CD4-positive, alpha-beta T cell treated with Interleukin-15 for 1 hour (primary cell): ENCODE measurements at regions not wholly inside any gene's neighbourhood (a gene's known extent, or its start where the extent isn't known, plus 50 kb on each side); places are given as distances from the start of the nearest gene placed in this dataset.
A peak's percentile ranks its signal among the peaks of the same experiment; 100 is the strongest.
"Not testable (repeated sequence)": the region's sequence is repeated elsewhere in the genome, so short reads cannot be mapped to it uniquely, and the experiment has no call there.

ENCODE experiments used
- DNase-seq: peaks from one replicate; pipeline ENCODE4 v3.0.0-alpha.2; 2020

DNA sequence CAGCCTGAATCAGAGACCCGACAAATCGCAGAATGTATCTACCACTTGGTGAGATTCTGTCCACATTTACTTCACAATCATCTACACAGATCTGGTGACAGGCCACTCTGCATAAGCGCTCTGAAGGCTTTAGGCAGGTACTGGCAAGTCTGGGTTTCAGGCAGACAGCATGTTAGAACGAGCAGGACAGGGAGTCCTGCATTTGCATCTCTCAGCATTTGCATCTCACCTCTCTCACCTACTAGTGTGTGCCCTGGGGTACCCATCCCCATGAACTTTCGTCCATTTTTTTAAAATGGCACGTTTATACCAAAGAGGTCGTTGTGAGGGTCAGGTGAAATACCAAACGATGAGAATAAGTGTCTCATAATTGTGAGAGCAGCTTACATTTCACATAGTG, 108.2 kb downstream of the SPATA31A1 start:
- DNase-seq: not testable (repeated sequence)

DNA sequence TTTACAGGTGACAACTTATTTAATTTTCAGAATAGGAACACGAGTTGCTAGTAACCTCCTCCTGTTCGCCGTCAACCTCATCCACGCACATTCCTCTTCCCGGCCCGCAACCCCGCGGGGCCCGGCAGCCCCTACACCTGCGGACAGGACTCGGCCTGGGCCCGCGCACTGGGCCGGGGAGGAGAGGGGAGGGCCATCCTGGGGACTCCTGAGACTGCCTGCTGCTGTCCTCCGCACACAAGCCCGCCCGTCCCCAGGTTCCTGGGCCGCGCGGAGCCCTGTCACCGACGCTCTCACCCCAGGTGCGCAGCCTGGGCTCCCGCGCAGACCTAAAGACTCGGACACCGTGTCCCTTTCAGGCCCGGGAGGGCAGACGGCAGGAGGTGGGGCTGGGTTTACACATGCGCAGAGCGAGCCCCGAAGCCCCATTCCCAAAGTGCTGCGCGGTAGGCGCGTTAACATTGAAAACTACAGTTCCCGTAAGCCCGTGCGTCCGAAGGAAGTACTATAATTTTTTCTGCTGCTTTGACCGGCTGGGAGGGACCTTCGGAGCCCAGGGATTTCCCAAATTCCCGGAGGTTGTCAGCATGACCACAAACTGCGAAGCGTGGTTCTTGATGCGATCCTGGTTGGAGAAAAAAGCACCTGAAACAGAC, 108.8 kb downstream of the SPATA31A1 start:
- DNase-seq: peak; percentile 85

DNA sequence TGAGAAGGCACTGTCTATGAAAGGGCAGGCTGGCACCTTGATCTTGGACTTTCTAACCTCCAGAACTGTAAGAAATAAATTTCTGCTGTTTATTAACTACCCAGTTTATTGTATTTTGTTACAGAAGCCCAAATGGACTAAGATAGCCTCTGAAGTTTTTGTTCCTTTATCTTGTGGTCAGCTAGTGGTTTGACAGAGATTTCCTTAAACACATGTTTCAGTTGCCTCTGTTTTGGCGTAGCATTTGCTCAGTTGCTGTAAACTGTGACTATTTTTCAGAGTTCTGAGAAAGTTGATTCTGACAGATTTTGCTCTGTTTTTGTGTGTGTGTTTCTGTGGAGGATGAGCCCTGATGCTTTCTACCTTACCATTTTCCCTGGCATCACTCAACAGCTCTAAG, 119.0 kb downstream of the SPATA31A1 start:
- not testable (repeated sequence) for DNase-seq

DNA sequence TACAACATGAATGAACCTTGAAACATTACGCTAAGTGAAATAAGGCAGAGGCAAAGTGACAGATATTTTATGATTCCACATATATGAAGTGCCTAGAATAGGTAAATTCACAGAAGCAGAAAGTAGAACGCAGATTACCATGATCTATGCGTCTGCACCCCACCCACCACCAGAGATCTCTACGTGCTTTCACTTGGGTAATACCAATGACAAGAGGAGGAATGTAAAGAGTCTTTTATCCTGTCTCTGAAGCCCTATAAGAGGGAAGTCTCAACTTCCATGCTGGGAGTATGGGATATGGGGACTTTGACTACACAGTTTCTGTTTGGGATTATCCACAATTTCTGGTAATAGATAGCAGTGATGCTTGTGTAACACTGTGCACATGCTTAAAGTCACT, 127.6 kb downstream of the SPATA31A1 start:
- DNase-seq: not testable (repeated sequence)

DNA sequence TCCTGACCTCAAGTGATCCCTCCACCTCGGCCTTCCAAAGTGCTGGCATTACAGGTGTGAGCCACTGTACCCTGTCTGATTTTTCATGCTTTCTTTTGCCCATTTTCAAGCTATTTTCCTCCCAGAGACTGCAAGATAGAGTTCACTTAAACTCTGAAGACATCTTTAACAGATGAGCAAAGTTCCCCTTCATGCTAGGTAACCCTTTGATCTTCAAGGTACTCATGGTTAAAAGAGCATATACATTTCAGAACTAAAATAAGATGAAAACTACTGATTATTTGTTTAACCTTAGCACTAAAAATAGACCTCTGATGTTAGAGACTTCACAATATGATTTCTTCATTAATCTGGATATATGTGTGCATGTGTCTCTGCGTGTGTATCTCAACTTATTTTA, 128.4 kb downstream of the SPATA31A1 start:
- DNase-seq: not testable (repeated sequence)

DNA sequence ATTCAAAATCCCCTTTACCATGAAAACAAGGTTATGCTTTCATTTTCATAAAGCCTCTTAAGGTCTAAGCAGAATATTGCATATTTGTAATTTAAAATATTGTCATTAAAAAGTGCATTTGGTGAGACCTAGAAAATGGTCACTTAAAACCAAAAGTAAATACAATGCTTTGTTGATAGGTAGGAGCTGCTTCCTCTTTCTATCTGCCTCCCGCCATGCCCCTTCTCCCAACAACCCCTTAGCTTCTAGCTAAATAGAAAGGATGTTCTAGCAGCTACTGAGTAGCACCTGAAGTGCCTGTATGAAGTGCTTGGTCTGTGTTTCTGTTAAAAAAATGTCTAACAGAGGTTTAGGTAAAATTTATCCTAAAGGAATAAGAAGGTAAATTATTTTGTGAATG, 128.8 kb downstream of the SPATA31A1 start:
- DNase-seq: not testable (repeated sequence)

DNA sequence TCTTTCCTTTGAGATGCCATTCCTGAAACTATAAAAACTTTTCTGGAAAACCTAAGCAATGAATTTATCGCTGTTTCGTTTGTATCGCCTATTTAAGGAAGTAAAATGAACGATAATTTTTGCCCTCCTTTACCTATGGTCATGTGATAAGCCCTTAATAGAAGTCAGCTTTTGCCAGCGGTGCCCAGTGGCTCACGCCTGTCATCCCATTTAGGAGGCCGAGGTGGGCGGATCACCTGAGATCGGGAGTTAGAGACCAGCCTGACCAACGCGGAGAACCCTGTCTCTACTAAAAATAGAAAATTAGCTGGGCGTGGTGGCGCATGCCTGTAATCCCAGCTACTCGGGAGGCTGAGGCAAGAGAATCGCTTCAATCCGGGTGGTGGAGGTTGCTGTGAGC, 132.0 kb downstream of the SPATA31A1 start:
- DNase-seq: not testable (repeated sequence)

DNA sequence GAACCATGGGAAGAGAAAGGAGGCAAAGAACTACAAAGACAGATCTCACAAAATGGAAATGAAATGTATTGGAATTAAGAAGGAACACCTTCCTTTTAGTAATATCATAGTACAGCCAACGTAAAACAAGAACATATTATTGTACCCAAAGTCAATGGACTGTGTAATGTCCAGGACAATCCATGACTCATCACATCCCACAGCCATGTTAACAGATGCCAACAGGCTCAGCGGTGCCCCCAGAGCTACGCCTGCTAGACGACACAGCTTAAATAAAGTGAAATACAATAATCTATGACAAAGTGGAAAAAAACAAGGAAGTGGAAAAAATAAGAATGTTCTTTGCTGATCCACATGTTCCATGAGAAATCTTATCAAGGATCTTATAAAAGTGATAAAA, 140.8 kb downstream of the SPATA31A1 start:
- DNase-seq: not testable (repeated sequence)

DNA sequence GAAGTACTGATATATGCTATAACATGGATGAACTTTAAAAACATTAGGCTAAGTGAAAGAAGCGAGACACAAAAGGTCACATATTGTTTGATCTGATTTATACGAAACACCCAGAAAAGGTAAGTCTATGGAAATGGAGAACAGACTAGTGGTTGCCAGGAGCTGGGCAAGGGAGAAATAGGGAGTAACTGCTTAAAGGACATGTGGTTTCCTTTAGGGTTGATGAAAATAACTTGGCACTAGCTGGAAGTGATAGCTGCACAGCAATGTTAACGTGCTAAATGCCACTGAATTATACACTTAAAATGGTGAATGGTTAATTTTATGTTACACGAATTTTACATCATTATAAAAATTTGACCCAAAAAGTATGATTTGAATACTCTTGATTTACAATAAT, 147.7 kb downstream of the SPATA31A1 start:
- not testable (repeated sequence) for DNase-seq

DNA sequence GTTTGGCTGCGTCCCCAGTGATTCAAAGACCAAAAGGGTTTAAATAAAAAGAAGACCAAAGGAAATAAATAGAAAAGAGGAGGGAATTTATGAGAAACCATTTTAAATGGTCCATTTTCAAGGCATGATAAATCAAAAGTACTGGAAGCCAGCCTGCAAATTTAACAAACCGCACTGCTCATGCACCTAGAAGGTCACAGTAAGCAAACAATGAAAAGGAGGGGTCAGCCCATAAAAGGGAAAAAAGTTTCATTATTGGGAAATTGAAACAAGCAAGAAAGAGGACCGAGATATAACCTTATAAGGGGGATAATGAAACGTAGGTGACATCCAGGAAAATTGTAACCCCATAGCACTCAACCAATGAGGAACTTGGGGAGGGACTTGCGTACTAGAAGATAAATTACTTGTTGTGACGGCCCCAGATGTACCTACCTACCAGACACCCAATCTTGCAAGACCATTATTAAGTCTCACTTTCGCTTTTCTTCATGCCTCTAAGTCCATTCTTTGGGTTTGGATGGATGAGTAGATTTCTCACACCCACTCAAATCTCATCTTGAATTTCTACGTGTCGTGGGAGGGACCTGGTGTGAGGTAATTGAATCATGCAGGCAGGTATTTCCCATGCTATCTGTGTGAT, 172.0 kb downstream of the SPATA31A1 start:
- DNase-seq: not testable (repeated sequence)

DNA sequence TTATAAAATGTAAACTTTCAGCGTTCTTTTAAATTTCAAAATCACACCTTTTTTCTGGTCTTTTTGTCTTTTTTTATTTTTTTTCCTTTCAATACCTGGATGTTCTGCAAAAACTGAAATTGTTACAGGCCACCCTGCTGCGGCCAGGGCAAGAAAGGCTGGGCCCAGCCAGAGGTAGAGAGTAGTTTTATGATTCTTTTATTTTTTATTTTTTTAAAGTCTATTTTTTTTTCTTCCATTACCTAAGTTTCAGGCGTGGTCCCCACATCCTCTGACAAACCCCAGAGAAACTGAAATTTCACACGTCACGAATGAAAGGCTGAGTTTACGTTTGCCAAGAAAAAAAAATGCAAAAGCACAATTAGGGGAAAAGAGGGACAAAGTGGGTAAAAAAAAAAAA, 177.1 kb downstream of the SPATA31A1 start:
- DNase-seq: not testable (repeated sequence)

DNA sequence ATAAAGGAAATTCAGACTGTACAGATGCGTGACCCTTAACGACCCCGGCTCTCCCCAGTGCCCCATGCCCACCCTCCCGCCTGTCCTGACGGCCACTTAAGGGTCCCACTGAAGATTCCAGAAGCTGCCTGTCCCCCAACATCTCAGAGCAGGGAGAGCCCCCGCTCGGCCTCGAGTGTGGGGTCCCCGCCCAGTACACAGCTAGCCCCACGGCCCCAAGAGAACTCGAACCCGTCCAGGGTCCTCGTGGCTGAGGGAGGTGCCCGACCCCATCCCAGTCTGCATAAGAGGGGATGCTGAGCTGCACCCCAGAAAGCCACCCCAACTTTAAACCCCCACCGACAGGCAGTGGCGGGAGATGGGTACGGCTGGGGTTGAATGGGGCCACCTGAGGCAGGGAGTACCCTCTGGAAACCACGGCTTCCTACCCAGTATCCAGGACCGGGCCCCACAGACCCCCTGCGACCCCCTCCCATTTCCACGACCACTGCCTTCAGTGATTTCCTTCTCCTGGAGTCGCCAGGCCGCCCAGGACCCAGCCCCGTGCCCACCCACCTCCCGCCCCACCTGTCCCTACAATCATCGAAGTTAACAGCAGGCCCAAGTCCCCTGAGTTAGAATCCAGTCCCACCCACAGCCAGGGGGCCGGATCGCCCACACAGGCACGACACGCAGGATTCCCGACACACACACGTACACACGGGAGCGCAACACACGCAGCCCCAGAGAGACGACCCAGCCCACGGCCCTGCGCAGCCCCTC, 177.7 kb downstream of the SPATA31A1 start:
- not testable (repeated sequence) for DNase-seq

DNA sequence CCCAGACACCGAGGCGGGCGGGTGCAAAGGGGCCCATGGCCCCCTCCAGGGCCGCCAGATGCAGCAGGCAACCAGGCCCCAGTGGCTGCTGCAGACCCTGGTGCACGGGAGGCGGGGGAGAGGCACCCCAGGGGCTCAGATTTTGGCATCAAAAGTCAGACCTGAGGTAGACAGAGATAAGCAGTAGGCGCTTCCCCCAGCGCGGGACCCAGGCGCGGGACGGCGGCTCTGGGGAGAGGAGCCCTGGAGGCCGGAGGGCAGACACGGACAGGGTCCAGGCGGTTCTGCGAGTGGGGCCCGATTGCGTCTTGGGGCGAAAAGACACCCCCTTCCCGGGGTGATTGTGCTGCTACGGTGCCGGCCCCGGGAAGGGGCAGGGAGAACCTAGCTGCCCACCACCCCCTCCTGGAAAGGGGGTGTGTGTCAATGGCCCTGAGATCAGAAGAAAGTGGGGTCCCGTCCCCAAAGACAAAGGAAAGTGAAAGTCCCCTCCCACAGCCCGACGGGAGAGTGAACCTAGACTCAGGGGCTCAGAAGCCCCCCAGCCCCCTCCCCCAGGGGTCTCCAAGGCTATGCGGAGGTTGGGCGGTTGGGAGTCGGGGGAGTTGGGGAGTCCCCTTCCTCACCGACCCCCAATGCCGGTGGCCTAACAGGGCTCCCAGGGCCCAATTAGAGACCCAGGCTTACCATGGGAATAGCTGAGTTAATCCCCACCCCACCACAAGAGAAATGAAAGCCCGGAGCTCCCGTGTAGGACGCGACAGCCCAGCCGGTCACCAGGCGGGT, 178.5 kb downstream of the SPATA31A1 start:
- DNase-seq: not testable (repeated sequence)

DNA sequence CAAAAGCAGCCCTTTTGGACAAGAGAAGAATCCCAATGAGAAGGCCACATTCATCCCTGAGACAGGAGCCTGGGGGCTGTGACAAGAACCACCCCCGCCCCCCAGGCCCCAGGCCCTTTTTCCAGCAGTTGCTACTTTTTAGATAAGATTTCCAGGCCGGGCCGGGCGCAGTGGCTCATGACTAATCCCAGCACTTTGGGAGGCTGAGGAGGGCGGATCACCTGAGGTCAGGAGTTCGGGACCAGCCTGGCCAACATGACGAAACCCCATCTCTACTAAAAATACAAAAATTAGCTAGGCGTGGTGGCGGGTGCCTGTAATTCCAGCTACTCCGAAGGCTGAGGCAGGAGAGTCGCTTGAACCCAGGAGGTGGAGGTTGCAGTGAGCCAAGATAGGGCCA, 179.4 kb downstream of the SPATA31A1 start:
- not testable (repeated sequence) for DNase-seq

DNA sequence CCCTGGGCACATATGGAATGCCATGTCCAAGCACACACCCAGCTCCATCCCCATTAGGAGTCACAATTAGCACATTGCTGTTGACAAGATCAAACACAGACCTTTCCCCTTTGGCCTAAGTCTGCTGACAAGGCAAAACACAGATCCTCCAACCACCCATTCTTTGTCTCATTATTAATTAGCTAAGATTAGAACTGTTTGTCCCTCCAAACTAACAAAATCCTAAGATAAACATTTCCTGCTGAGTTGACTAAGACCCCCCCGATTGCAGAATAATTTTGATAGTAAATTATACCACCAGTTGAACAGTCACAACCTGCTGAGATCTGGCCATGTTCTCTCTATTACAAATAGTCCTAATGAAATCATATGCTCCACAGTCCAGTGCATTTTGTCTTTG, 186.7 kb downstream of the SPATA31A1 start:
- not testable (repeated sequence) for DNase-seq

DNA sequence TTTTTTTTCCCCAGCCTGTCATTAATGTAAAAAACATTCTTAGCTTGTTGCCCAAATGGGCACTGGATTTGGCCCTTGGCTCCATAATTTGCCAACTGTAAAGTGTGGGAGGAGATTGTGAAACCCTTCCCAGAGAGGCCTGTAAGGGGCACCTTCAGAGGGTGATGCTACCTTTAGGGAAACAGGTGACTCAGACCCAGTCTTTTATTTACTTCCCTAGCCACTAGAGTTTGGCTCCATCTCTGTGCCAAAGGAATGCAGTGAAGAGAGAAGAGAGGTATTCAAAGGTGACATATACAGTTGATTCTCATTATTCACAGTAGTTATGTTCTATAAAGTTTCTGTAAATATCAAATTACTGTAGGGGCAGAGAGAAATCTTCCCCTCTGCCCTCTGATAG, 189.6 kb downstream of the SPATA31A1 start:
- DNase-seq: not testable (repeated sequence)

DNA sequence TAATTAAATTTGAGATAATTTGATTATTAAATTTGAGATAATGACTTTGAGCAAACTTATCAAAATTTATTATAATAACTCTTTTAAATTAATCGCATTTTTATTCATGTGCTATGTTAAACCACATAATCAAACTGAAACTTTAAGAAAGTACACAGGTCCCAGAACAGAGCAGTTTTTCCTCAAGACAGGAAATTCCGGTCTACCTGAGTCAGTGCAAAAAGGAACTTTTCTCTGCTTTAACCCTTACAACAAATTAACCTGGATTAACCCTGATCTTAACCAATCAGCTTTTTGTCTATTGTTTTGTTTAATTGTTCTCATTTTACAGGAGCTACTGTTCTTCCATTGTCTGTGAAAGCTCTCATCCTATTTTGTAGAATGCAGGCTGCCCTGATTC, 195.1 kb downstream of the SPATA31A1 start:
- DNase-seq: not testable (repeated sequence)

DNA sequence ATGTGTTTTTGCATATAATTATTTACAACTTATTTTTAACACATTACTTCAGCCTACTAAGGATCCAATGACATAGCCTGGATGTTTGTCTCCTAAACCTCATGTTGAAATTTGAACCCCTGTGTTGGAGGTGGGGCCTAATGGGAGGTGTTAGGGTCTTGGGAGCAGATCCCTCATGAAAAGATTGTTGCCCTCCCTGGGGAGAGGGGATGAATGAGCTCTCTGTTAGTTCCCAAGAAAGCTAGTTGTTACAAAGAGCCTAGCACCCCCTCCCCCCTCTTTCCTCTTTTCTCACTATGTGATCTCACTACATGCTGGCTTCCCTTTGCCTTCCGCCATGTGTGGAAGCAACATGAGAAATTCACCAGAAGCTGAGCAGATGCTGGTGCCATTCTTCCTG, 196.1 kb downstream of the SPATA31A1 start:
- DNase-seq: not testable (repeated sequence)

DNA sequence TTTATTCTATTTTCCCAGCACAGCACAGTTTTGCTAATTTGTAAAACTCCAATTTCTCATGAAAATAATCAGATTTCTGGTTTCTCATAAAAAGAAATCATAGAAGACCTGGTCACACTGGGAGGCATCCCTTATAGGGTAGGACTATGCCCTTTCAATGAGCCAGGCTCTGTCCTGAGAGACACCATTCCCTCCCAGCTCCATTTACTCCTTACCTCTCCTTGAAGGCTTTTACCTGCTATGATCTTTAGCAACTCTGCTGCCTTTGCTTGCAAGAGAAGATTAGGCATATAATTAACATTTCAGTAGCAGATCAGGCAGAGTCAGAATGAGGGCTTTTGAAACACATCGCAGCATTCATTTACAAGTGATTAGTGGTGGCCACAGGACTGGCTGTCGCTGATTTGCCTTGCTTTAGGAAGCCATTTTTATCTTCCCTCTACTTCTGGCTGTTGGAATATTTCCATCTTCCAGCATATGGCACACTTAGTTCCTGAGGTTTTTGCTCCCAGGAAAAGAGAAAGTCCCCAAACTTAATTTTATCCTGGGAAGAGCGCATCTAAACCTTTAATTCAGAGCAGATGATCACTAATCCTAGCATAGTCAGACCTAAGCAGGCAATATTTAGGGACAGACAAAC, 196.9 kb downstream of the SPATA31A1 start:
- DNase-seq: not testable (repeated sequence)

DNA sequence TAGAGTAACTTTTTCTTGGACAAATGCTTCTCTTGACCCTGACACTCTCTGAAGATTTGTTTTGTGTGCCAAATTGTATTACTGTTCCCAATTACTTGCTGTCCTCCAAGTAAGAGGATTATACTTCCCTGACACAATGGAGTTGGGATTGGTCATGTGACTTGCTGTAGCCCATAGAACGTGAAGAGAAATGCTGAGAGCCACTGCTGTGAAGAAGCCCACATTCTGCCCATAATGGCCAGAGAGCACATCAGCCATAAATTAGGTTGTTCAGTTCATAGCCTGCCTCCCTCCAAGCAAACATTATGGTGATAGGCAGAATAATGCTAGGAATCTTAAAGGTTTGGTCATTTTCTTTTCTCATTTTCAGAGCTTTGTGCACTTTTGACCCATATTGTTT, 198.9 kb downstream of the SPATA31A1 start:
- DNase-seq: not testable (repeated sequence)

DNA sequence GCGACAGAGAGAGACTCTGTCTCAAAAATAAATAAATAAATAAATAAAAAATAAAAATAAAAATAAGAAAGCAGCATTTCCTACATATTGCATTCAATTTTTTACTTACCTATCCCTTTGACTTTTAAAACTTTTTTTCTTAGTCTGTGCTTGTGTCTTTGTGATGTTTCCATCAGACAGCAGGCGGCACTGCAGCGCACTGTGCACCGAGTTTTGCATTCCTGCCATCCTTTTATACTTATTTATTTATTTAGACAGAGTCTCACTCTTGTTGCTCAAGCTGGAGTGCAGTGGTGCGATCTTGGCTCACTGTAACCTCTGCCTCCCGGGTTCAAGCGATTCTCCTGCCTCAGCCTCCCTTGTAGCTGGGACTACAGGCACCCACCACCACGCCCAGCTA, 203.9 kb downstream of the SPATA31A1 start:
- peak; percentile 42 for DNase-seq

DNA sequence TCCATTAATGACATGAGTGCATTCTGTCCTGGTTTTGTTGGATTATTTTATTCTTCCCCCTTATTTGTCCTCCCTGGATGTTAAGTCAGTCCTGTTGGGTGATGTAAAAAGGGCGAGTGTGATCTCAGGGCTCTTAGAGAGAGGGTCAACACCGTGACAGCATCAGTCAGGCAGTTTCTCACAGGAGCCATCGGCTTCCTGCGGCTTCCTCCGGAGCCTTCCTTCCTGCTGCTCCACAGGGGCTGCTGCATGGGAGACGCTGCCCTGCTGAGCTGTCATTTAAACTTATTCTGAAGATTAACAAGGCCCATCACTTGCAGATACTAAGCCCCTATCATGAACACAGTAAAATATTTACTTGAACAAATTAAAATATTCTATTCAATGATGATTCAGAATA, 211.3 kb downstream of the SPATA31A1 start:
- not testable (repeated sequence) for DNase-seq
